ENCODE measurements at regions not wholly inside any gene's neighbourhood (a gene's known extent, or its start where the extent isn't known, plus 50 kb on each side); places are given as distances from the start of the nearest gene placed in this dataset.

DNA sequence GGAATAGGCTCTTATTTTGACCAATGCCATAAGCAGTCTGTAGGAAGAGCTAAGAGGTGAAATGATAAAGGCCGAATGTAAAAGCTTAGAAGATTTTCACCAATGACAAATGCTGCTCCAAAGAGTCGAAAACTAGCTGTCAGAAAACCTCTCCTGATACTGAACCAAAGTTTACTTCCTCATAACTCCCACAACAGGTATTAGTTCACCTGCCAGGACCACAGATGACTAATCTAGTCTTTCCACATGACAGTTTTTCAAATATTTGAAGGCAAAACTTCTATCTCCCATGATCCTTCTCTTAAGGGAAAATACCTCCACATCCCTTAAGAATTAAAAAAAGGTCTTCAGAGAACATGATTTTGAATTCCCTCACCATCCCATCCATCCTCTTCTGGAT lies 473.2 kb upstream of the SPHKAP start:
- no peaks in the 10 kb centered on the region for H3K79me2 ChIP-seq (ENCODE audit: insufficient read depth, low read length)
- no peak overlapping the region for H2AFZ ChIP-seq (ENCODE audit: low read depth, low read length, severe bottlenecking)
- no peak for TF ChIP-seq CTCF (IDR thresholded peaks at IDR 0.05; ENCODE audit: insufficient read depth, low read length, poor library complexity, severe bottlenecking)
- TF ChIP-seq EZH2phosphoT487 (conservative IDR thresholded peaks at IDR 0.05; ENCODE audit: low read length): no peak
- H3K9ac ChIP-seq (ENCODE audit: low read length): no peak overlapping the region
- no peaks in the 10 kb centered on the region for H4K20me1 ChIP-seq (ENCODE audit: low read depth, low read length)
- H3K4me3 ChIP-seq (ENCODE audit: insufficient read depth, low read length, poor library complexity, severe bottlenecking): no peak overlapping the region
- no peak overlapping the region for H3K27ac ChIP-seq (ENCODE audit: low read depth, low read length)
- no peaks in the 10 kb centered on the region for H3K9me3 ChIP-seq (ENCODE audit: insufficient read depth, low read length)
- no peaks in the 10 kb centered on the region for H3K36me3 ChIP-seq (ENCODE audit: low read length)
- H3K4me2 ChIP-seq (ENCODE audit: low read depth, low read length, poor library complexity, severe bottlenecking): no peak overlapping the region
- H3K9me2 ChIP-seq (replicated peaks; ENCODE audit: insufficient read depth, low read length): no peaks in the 10 kb centered on the region
- no peaks in the 10 kb centered on the region for H3K27me3 ChIP-seq (ENCODE audit: low read length)
- no peaks in the 10 kb centered on the region for H3F3A ChIP-seq (ENCODE audit: insufficient read depth)

- Histone ChIP-seq H3K9me2 (replicated peaks; ENCODE audit: insufficient read depth, low read length) (no peaks in the 10 kb centered on the region), H3F3A (ENCODE audit: insufficient read depth) (no peaks in the 10 kb centered on the region), H4K20me1 (ENCODE audit: low read depth, low read length) (no peaks in the 10 kb centered on the region), H3K27ac (ENCODE audit: low read depth, low read length) (no peak overlapping the region), H3K9me3 (ENCODE audit: insufficient read depth, low read length) (no peaks in the 10 kb centered on the region), H3K4me2 (ENCODE audit: low read depth, low read length, poor library complexity, severe bottlenecking) (no peak overlapping the region), H2AFZ (ENCODE audit: low read depth, low read length, severe bottlenecking) (no peak overlapping the region), H3K27me3 (ENCODE audit: low read length) (no peaks in the 10 kb centered on the region), H3K9ac (ENCODE audit: low read length) (no peak overlapping the region), H3K79me2 (ENCODE audit: insufficient read depth, low read length) (no peaks in the 10 kb centered on the region), H3K36me3 (ENCODE audit: low read length) (no peaks in the 10 kb centered on the region), H3K4me3 (ENCODE audit: insufficient read depth, low read length, poor library complexity, severe bottlenecking) (no peak overlapping the region)
- no peak for TF ChIP-seq CTCF (IDR thresholded peaks at IDR 0.05; ENCODE audit: insufficient read depth, low read length, poor library complexity, severe bottlenecking)
- no peak for TF ChIP-seq EZH2phosphoT487 (conservative IDR thresholded peaks at IDR 0.05; ENCODE audit: low read length)
Measured at GRCh38 chr2:228653884-228654283, 472.4 kb upstream of the SPHKAP start.

DNA sequence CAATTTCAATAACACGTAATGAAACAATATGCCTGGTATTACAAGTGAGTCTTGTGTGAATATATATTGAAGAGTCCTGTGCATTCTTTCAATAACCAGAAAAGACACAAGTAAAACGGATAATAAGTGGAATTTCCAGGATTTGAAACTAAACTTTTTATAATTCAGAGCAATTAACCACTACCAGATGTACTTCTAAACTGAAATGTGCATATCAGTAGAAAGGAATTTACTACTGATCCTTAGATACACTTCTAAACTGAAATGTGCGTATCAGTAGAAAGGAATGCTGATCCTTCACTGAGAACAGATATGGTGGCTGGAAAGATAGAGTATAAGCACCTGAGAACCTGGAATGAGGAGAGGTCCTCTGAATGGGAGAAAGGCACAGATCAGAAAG lies 470.9 kb upstream of the SPHKAP start:
- Histone ChIP-seq H3K9ac (ENCODE audit: low read length) (no peak overlapping the region), H3K27me3 (ENCODE audit: low read length) (no peaks in the 10 kb centered on the region), H4K20me1 (ENCODE audit: low read depth, low read length) (no peaks in the 10 kb centered on the region), H3K4me2 (ENCODE audit: low read depth, low read length, poor library complexity, severe bottlenecking) (no peak overlapping the region), H3K36me3 (ENCODE audit: low read length) (no peaks in the 10 kb centered on the region), H3K4me3 (ENCODE audit: insufficient read depth, low read length, poor library complexity, severe bottlenecking) (no peak overlapping the region), H2AFZ (ENCODE audit: low read depth, low read length, severe bottlenecking) (no peak overlapping the region), H3K9me2 (replicated peaks; ENCODE audit: insufficient read depth, low read length) (no peaks in the 10 kb centered on the region), H3K79me2 (ENCODE audit: insufficient read depth, low read length) (no peaks in the 10 kb centered on the region), H3K27ac (ENCODE audit: low read depth, low read length) (no peak overlapping the region), H3K9me3 (ENCODE audit: insufficient read depth, low read length) (no peaks in the 10 kb centered on the region), H3F3A (ENCODE audit: insufficient read depth) (no peaks in the 10 kb centered on the region)
- no peak for TF ChIP-seq EZH2phosphoT487 (conservative IDR thresholded peaks at IDR 0.05; ENCODE audit: low read length)
- TF ChIP-seq CTCF (IDR thresholded peaks at IDR 0.05; ENCODE audit: insufficient read depth, low read length, poor library complexity, severe bottlenecking): no peak

- Histone ChIP-seq H3K27ac (ENCODE audit: low read depth, low read length) (no peak overlapping the region), H3F3A (ENCODE audit: insufficient read depth) (no peaks in the 10 kb centered on the region), H3K9ac (ENCODE audit: low read length) (no peak overlapping the region), H4K20me1 (ENCODE audit: low read depth, low read length) (no peaks in the 10 kb centered on the region), H3K79me2 (ENCODE audit: insufficient read depth, low read length) (no peaks in the 10 kb centered on the region), H3K4me3 (ENCODE audit: insufficient read depth, low read length, poor library complexity, severe bottlenecking) (no peak overlapping the region), H3K9me3 (ENCODE audit: insufficient read depth, low read length) (no peaks in the 10 kb centered on the region), H3K27me3 (ENCODE audit: low read length) (no peaks in the 10 kb centered on the region), H3K36me3 (ENCODE audit: low read length) (no peaks in the 10 kb centered on the region), H3K9me2 (replicated peaks; ENCODE audit: insufficient read depth, low read length) (no peaks in the 10 kb centered on the region), H3K4me2 (ENCODE audit: low read depth, low read length, poor library complexity, severe bottlenecking) (no peak overlapping the region), H2AFZ (ENCODE audit: low read depth, low read length, severe bottlenecking) (no peak overlapping the region)
- TF ChIP-seq CTCF (IDR thresholded peaks at IDR 0.05; ENCODE audit: insufficient read depth, low read length, poor library complexity, severe bottlenecking) (no peak), EZH2phosphoT487 (conservative IDR thresholded peaks at IDR 0.05; ENCODE audit: low read length) (no peak)
Measured at GRCh38 chr2:228649876-228650275, 468.4 kb upstream of the SPHKAP start.
